ENCODE measurements at regions not wholly inside any gene's neighbourhood (a gene's known extent, or its start where the extent isn't known, plus 50 kb on each side); places are given as distances from the start of the nearest gene placed in this dataset.

GRCh38 chr13:55439450-55439849 lies 1701.3 kb upstream of the PRR20A start:
- H3K9me3 ChIP-seq (ENCODE audit: control insufficient read depth in 2 of 2, low read length in 2 of 2) = peaks cover 0 to 5% of the 10 kb centered on the region in 2 donors
- H3K27ac ChIP-seq (ENCODE audit: low read depth in 2 of 2, low read length in 2 of 2) = no peak overlapping the region
- H3K36me3 ChIP-seq (ENCODE audit: control insufficient read depth in 2 of 2, insufficient read depth in 2 of 2, low read length in 2 of 2) = no peaks in the 10 kb centered on the region
- H3K27me3 ChIP-seq (ENCODE audit: control insufficient read depth in 2 of 2, insufficient read depth in 2 of 2, low read length in 2 of 2) = no peaks in the 10 kb centered on the region
- H3K9ac ChIP-seq (ENCODE audit: low read depth in 1 of 2, low read length in 2 of 2) = no peak overlapping the region
- H3K4me1 ChIP-seq (ENCODE audit: control insufficient read depth in 2 of 2, insufficient read depth in 2 of 2, low read length in 2 of 2) = no peaks in the 10 kb centered on the region
- H3K4me3 ChIP-seq (ENCODE audit: low read length in 2 of 2) = no peak overlapping the region

- Histone ChIP-seq H3K4me1 (ENCODE audit: control insufficient read depth in 2 of 2, insufficient read depth in 2 of 2, low read length in 2 of 2) (no peaks in the 10 kb centered on the region), H3K9ac (ENCODE audit: low read depth in 1 of 2, low read length in 2 of 2) (no peak overlapping the region), H3K36me3 (ENCODE audit: control insufficient read depth in 2 of 2, insufficient read depth in 2 of 2, low read length in 2 of 2) (no peaks in the 10 kb centered on the region), H3K9me3 (ENCODE audit: control insufficient read depth in 2 of 2, low read length in 2 of 2) (peaks cover 0 to 5% of the 10 kb centered on the region in 2 donors), H3K4me3 (ENCODE audit: low read length in 2 of 2) (no peak overlapping the region), H3K27me3 (ENCODE audit: control insufficient read depth in 2 of 2, insufficient read depth in 2 of 2, low read length in 2 of 2) (no peaks in the 10 kb centered on the region), H3K27ac (ENCODE audit: low read depth in 2 of 2, low read length in 2 of 2) (no peak overlapping the region)
Measured at GRCh38 chr13:55440465-55441085, 1700.1 kb upstream of the PRR20A start.

DNA sequence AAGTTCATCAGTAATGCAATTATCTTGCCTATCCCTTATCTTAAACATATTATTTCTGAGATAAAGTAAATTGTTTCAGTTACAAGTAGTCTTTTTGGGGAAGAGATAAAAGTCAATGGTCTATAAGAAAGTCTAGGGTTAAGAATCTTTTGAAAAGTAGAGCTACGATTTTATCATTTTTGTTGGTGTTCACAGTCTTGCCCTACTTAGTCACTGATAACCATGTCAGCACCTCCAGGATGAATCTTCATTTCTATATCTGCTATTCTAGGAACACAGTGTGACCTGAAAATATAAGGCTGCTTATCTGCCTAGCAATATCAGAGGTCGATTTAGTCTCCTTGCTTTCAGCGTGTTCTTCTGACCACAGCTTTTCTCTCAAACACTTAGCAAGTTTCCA lies 1676.5 kb upstream of the PRR20A start:
- Histone ChIP-seq H3K9me3 (ENCODE audit: control insufficient read depth in 2 of 2, low read length in 2 of 2) (no peaks in the 10 kb centered on the region), H3K9ac (ENCODE audit: low read depth in 1 of 2, low read length in 2 of 2) (no peak overlapping the region), H3K36me3 (ENCODE audit: control insufficient read depth in 2 of 2, insufficient read depth in 2 of 2, low read length in 2 of 2) (no peaks in the 10 kb centered on the region), H3K4me1 (ENCODE audit: control insufficient read depth in 2 of 2, insufficient read depth in 2 of 2, low read length in 2 of 2) (no peaks in the 10 kb centered on the region), H3K27me3 (ENCODE audit: control insufficient read depth in 2 of 2, insufficient read depth in 2 of 2, low read length in 2 of 2) (peaks cover 0 to 1% of the 10 kb centered on the region in 2 donors), H3K27ac (ENCODE audit: low read depth in 2 of 2, low read length in 2 of 2) (no peak overlapping the region), H3K4me3 (ENCODE audit: low read length in 2 of 2) (no peak overlapping the region)

- no peaks in the 10 kb centered on the region for H3K9me3 ChIP-seq (ENCODE audit: control insufficient read depth in 2 of 2, low read length in 2 of 2)
- no peak overlapping the region for H3K9ac ChIP-seq (ENCODE audit: low read depth in 1 of 2, low read length in 2 of 2)
- H3K36me3 ChIP-seq (ENCODE audit: control insufficient read depth in 2 of 2, insufficient read depth in 2 of 2, low read length in 2 of 2) = no peaks in the 10 kb centered on the region
- H3K27ac ChIP-seq (ENCODE audit: low read depth in 2 of 2, low read length in 2 of 2) = no peak overlapping the region
- no peaks in the 10 kb centered on the region for H3K27me3 ChIP-seq (ENCODE audit: control insufficient read depth in 2 of 2, insufficient read depth in 2 of 2, low read length in 2 of 2)
- H3K4me1 ChIP-seq (ENCODE audit: control insufficient read depth in 2 of 2, insufficient read depth in 2 of 2, low read length in 2 of 2) = no peaks in the 10 kb centered on the region
- H3K4me3 ChIP-seq (ENCODE audit: low read length in 2 of 2) = no peak overlapping the region
Measured at GRCh38 chr13:55467476-55467875, 1673.2 kb upstream of the PRR20A start.

GRCh38 chr13:55483626-55484158 lies 1657.0 kb upstream of the PRR20A start:
- H3K9me3 ChIP-seq (ENCODE audit: control insufficient read depth in 2 of 2, low read length in 2 of 2) = peaks cover 0 to 3% of the 10 kb centered on the region in 2 donors
- no peaks in the 10 kb centered on the region for H3K27me3 ChIP-seq (ENCODE audit: control insufficient read depth in 2 of 2, insufficient read depth in 2 of 2, low read length in 2 of 2)
- H3K9ac ChIP-seq (ENCODE audit: low read depth in 1 of 2, low read length in 2 of 2) = no peak overlapping the region
- no peak overlapping the region for H3K27ac ChIP-seq (ENCODE audit: low read depth in 2 of 2, low read length in 2 of 2)
- H3K4me1 ChIP-seq (ENCODE audit: control insufficient read depth in 2 of 2, insufficient read depth in 2 of 2, low read length in 2 of 2) = no peaks in the 10 kb centered on the region
- no peak overlapping the region for H3K4me3 ChIP-seq (ENCODE audit: low read length in 2 of 2)
- no peaks in the 10 kb centered on the region for H3K36me3 ChIP-seq (ENCODE audit: control insufficient read depth in 2 of 2, insufficient read depth in 2 of 2, low read length in 2 of 2)

DNA sequence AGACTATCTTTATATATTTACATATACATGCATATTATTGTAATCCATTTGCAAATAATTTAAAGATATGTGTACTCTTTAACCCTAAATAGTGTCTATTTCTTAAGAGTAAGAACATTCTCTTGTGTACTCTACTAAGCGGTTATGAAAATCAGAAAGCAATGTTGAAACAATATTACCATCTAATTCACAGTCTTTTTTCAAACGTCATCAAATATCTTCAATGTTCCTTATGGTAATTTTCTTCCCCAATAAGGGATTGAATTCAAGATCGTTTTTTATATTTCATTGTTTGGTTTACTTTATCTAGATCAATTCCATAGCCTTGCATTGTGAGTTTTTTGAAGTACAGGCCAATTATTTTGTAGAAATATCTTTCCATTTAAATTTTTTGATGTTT lies 1647.4 kb upstream of the PRR20A start:
- no peak overlapping the region for H3K4me3 ChIP-seq (ENCODE audit: low read length in 2 of 2)
- no peaks in the 10 kb centered on the region for H3K36me3 ChIP-seq (ENCODE audit: control insufficient read depth in 2 of 2, insufficient read depth in 2 of 2, low read length in 2 of 2)
- H3K27ac ChIP-seq (ENCODE audit: low read depth in 2 of 2, low read length in 2 of 2) = no peak overlapping the region

GRCh38 chr13:55497486-55497885 lies 1643.2 kb upstream of the PRR20A start:
- H3K9ac ChIP-seq (ENCODE audit: low read depth in 1 of 2, low read length in 2 of 2) = no peak overlapping the region
- peaks cover 0 to 2% of the 10 kb centered on the region in 2 donors for H3K9me3 ChIP-seq (ENCODE audit: control insufficient read depth in 2 of 2, low read length in 2 of 2)
- H3K27me3 ChIP-seq (ENCODE audit: control insufficient read depth in 2 of 2, insufficient read depth in 2 of 2, low read length in 2 of 2) = no peaks in the 10 kb centered on the region
- no peaks in the 10 kb centered on the region for H3K4me1 ChIP-seq (ENCODE audit: control insufficient read depth in 2 of 2, insufficient read depth in 2 of 2, low read length in 2 of 2)
- no peak overlapping the region for H3K27ac ChIP-seq (ENCODE audit: low read depth in 2 of 2, low read length in 2 of 2)
- no peak overlapping the region for H3K4me3 ChIP-seq (ENCODE audit: low read length in 2 of 2)
- H3K36me3 ChIP-seq (ENCODE audit: control insufficient read depth in 2 of 2, insufficient read depth in 2 of 2, low read length in 2 of 2) = no peaks in the 10 kb centered on the region

More for the DNA sequence above, 1647.4 kb upstream of the PRR20A start:
- Histone ChIP-seq H3K9ac (ENCODE audit: low read depth in 1 of 2, low read length in 2 of 2) (no peak overlapping the region), H3K4me1 (ENCODE audit: control insufficient read depth in 2 of 2, insufficient read depth in 2 of 2, low read length in 2 of 2) (no peaks in the 10 kb centered on the region), H3K27me3 (ENCODE audit: control insufficient read depth in 2 of 2, insufficient read depth in 2 of 2, low read length in 2 of 2) (no peaks in the 10 kb centered on the region), H3K9me3 (ENCODE audit: control insufficient read depth in 2 of 2, low read length in 2 of 2) (peaks cover 0 to 2% of the 10 kb centered on the region in 2 donors)

GRCh38 chr13:55500694-55501093 lies 1640.0 kb upstream of the PRR20A start:
- Histone ChIP-seq H3K27ac (ENCODE audit: low read depth in 2 of 2, low read length in 2 of 2) (no peak overlapping the region), H3K9ac (ENCODE audit: low read depth in 1 of 2, low read length in 2 of 2) (no peak overlapping the region), H3K36me3 (ENCODE audit: control insufficient read depth in 2 of 2, insufficient read depth in 2 of 2, low read length in 2 of 2) (no peaks in the 10 kb centered on the region), H3K27me3 (ENCODE audit: control insufficient read depth in 2 of 2, insufficient read depth in 2 of 2, low read length in 2 of 2) (no peaks in the 10 kb centered on the region), H3K4me1 (ENCODE audit: control insufficient read depth in 2 of 2, insufficient read depth in 2 of 2, low read length in 2 of 2) (no peaks in the 10 kb centered on the region), H3K4me3 (ENCODE audit: low read length in 2 of 2) (no peak overlapping the region), H3K9me3 (ENCODE audit: control insufficient read depth in 2 of 2, low read length in 2 of 2) (peaks cover 0 to 5% of the 10 kb centered on the region in 2 donors)

GRCh38 chr13:55516610-55517009 lies 1624.1 kb upstream of the PRR20A start:
- H3K27ac ChIP-seq (ENCODE audit: low read depth in 2 of 2, low read length in 2 of 2) = no peak overlapping the region
- H3K9ac ChIP-seq (ENCODE audit: low read depth in 1 of 2, low read length in 2 of 2) = no peak overlapping the region
- H3K4me3 ChIP-seq (ENCODE audit: low read length in 2 of 2) = no peak overlapping the region
- no peaks in the 10 kb centered on the region for H3K9me3 ChIP-seq (ENCODE audit: control insufficient read depth in 2 of 2, low read length in 2 of 2)
- no peaks in the 10 kb centered on the region for H3K4me1 ChIP-seq (ENCODE audit: control insufficient read depth in 2 of 2, insufficient read depth in 2 of 2, low read length in 2 of 2)
- H3K36me3 ChIP-seq (ENCODE audit: control insufficient read depth in 2 of 2, insufficient read depth in 2 of 2, low read length in 2 of 2) = no peaks in the 10 kb centered on the region
- no peaks in the 10 kb centered on the region for H3K27me3 ChIP-seq (ENCODE audit: control insufficient read depth in 2 of 2, insufficient read depth in 2 of 2, low read length in 2 of 2)

GRCh38 chr13:55517312-55517711 lies 1623.4 kb upstream of the PRR20A start:
- no peak overlapping the region for H3K4me3 ChIP-seq (ENCODE audit: low read length in 2 of 2)
- H3K27me3 ChIP-seq (ENCODE audit: control insufficient read depth in 2 of 2, insufficient read depth in 2 of 2, low read length in 2 of 2) = no peaks in the 10 kb centered on the region
- H3K36me3 ChIP-seq (ENCODE audit: control insufficient read depth in 2 of 2, insufficient read depth in 2 of 2, low read length in 2 of 2) = no peaks in the 10 kb centered on the region
- H3K27ac ChIP-seq (ENCODE audit: low read depth in 2 of 2, low read length in 2 of 2) = no peak overlapping the region
- no peaks in the 10 kb centered on the region for H3K4me1 ChIP-seq (ENCODE audit: control insufficient read depth in 2 of 2, insufficient read depth in 2 of 2, low read length in 2 of 2)
- no peak overlapping the region for H3K9ac ChIP-seq (ENCODE audit: low read depth in 1 of 2, low read length in 2 of 2)
- no peaks in the 10 kb centered on the region for H3K9me3 ChIP-seq (ENCODE audit: control insufficient read depth in 2 of 2, low read length in 2 of 2)

Measured in mucosa of rectum (tissue), 2 donors.